ENCODE measurements at regions not wholly inside any gene's neighbourhood (a gene's known extent, or its start where the extent isn't known, plus 50 kb on each side); places are given as distances from the start of the nearest gene placed in this dataset.

DNA sequence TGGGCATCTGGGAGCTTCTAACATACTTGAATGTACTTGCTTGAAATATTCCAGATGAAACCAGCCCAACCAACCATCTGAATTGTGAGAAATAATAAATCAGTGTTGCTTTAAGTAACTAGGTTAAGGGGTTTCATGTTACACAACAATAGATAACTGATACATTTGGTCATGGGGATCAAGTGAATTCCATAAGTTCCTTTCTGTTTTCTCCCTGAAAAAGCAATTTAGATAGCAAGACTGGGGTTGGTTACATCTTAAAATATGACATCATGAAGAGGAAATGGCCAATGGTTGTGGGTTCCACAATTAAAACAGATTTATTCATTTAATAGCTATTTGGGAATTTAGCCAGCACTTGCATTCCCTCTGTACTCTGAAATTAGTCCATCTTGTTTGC, 559.7 kb downstream of the TLR4 start:
- no peak for DNase-seq
- Mint-ChIP-seq H3K27me3 (no peaks in the 10 kb centered on the region), H3K4me3 (no peak overlapping the region), H3K36me3 (no peaks in the 10 kb centered on the region), H3K27ac (no peak overlapping the region), H3K9me3 (peaks cover 0 to 3% of the 10 kb centered on the region in 2 donors), H3K4me1 (no peaks in the 10 kb centered on the region)
- no peak for ATAC-seq (replicated peaks)

DNA sequence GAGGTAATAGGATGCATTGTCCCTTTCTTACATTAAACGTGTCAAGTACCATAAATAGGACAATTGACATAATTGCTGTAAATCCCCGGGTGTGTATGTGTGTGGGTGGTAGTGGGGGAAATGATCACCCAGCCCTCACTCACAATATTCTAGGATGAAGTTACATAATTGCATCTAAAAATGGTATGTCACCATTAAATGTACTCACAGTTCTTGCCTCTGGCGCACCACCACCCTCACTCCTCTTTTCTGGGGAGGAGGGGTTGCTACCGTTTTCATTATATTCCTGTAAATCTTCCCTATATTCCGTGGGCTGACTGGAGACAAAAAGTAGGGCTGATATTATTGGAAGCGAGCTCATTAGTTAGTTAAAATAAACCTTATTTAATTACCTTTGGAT, 563.8 kb downstream of the TLR4 start:
- H3K9me3 Mint-ChIP-seq = no peaks in the 10 kb centered on the region
- H3K4me3 Mint-ChIP-seq = no peak overlapping the region
- H3K27ac Mint-ChIP-seq = no peak overlapping the region
- H3K36me3 Mint-ChIP-seq = no peaks in the 10 kb centered on the region
- no peaks in the 10 kb centered on the region for H3K27me3 Mint-ChIP-seq
- no peak for ATAC-seq (replicated peaks)
- no peak for DNase-seq
- no peaks in the 10 kb centered on the region for H3K4me1 Mint-ChIP-seq

DNA sequence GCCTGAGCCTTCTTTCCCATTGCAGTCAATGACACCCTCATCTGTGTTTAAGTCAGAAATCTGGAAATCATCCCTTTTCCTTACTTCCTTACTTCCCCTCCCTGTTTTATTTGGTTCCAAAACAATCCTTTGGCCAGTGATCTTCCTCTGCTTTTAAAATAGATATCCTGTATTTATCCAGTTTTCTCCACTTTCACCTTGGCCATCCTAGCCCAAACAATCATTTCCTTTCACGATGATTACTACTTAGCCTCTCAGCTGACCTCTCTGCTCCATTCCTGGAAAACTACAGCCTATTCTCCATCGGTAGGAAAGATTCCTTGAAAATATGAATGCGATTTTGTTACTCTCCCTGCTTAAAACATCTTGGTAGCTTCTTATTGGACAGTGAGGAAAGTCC, 565.4 kb downstream of the TLR4 start:
- H3K27ac Mint-ChIP-seq = no peak overlapping the region
- H3K4me1 Mint-ChIP-seq = no peaks in the 10 kb centered on the region
- no peaks in the 10 kb centered on the region for H3K36me3 Mint-ChIP-seq
- DNase-seq (no peak), ATAC-seq (replicated peaks) (no peak)
- no peaks in the 10 kb centered on the region for H3K9me3 Mint-ChIP-seq
- no peak overlapping the region for H3K4me3 Mint-ChIP-seq
- H3K27me3 Mint-ChIP-seq = no peaks in the 10 kb centered on the region

DNA sequence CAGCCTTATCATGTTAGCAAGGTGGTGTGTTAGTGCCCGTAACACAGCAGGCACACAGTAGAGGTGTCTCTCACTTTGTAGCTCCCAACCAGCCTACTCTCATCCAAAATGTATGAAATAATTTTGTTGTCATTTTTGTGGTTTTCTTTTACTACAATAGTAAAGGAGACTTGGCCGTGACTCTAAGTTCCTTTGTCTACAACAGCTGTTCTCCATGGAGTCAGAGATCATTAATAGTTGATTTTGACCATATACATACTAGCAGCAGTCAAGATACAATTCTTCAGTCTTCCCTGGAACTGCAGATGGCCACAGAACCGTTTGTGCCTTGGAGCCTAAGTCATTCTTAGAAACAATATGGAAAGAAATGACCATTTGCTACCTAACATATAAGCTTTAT, 567.1 kb downstream of the TLR4 start:
- no peaks in the 10 kb centered on the region for H3K4me1 Mint-ChIP-seq
- no peak overlapping the region for H3K27ac Mint-ChIP-seq
- H3K9me3 Mint-ChIP-seq = no peaks in the 10 kb centered on the region
- ATAC-seq (replicated peaks) = no peak
- no peak overlapping the region for H3K4me3 Mint-ChIP-seq
- no peaks in the 10 kb centered on the region for H3K36me3 Mint-ChIP-seq
- no peak for DNase-seq
- H3K27me3 Mint-ChIP-seq = no peaks in the 10 kb centered on the region

DNA sequence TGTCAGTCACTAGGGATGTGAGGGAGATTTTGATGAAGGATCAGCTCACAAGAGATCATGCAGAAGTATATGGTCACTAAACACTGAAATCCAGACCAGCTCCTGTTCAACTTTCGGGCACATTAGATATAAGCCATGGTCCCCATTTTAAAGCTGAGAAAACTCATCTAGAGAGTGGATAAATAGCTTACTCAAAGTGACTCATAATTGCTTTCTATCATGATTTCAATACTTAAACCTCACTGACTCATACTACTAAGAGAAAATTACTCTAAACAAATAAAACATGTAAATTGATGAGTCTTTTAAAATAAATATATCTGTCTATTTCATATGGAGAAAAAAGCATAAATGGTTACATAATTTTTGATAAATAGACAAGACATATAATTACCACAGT, 567.7 kb downstream of the TLR4 start:
- Mint-ChIP-seq H3K4me1 (no peaks in the 10 kb centered on the region), H3K27me3 (no peaks in the 10 kb centered on the region), H3K4me3 (no peak overlapping the region), H3K27ac (no peak overlapping the region), H3K9me3 (no peaks in the 10 kb centered on the region), H3K36me3 (no peaks in the 10 kb centered on the region)
- ATAC-seq (replicated peaks) (no peak), DNase-seq (no peak)

DNA sequence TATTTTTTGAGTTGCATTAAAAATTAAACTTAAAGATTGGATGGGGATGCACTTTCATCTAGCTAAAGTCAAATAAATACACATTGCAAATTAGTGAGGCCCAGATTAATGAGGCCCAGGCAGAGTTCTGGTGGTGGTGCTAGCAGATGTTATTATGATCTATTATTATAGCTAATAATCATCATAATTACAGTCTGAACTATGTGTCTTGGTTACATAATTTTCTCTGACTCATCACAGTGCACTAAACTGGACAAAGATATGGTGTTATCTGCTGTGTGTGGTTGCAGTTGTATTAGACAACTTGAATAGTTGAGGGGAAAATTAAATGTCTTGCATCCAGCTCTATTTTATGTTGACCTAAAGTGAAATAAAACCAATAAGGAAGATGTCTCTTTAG, 568.8 kb downstream of the TLR4 start:
- Mint-ChIP-seq H3K27ac (no peak overlapping the region), H3K4me3 (no peak overlapping the region), H3K27me3 (no peaks in the 10 kb centered on the region), H3K36me3 (no peaks in the 10 kb centered on the region), H3K9me3 (no peaks in the 10 kb centered on the region), H3K4me1 (no peaks in the 10 kb centered on the region)
- DNase-seq (no peak), ATAC-seq (replicated peaks) (no peak)

DNA sequence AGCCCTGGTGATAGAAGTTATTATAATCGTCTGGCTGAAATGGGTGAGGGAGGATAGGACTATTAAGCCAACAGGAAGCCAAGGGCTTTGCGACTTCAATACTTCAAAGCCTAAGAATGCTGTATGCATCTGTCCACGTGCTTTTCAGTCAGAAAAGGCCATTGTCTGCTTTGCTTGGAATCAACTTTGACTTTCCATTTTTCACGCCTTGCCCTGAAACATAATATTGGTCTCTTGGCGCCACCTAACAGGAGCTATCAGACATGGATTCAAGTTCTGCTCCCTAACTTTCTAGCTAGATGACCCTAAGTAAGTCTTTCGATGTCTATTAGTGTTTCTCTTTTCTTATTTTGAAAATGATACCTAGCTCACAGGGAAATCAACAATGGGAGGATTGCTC, 572.6 kb downstream of the TLR4 start:
- no peaks in the 10 kb centered on the region for H3K36me3 Mint-ChIP-seq

DNA sequence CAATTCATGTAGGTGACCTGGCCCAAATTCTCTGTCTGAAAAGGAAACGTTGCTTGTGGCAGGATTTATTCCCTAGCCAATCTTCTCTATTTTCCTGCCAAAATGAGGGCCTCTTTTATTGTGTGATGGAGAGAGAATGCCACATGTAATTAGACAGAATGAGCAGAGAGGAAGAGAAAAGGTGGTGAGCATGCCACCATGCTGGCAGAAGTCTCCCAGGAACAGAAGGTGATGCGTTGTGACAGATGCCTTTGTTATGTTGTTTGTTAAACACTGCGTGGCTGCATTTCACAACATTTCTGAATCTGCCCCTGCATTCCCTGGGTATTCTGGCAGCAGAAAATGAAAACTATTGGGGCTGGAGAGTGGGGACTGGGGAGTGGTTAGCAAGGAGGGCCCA, 577.6 kb downstream of the TLR4 start:
- H3K27ac Mint-ChIP-seq = no peak overlapping the region
- ATAC-seq (replicated peaks) (no peak), DNase-seq (no peak)
- no peaks in the 10 kb centered on the region for H3K4me1 Mint-ChIP-seq
- H3K36me3 Mint-ChIP-seq = no peaks in the 10 kb centered on the region
- no peak overlapping the region for H3K4me3 Mint-ChIP-seq
- no peaks in the 10 kb centered on the region for H3K27me3 Mint-ChIP-seq
- peaks cover 0 to 1% of the 10 kb centered on the region in 2 donors for H3K9me3 Mint-ChIP-seq

More for the DNA sequence above, 572.6 kb downstream of the TLR4 start:
- no peak overlapping the region for H3K4me3 Mint-ChIP-seq
- H3K9me3 Mint-ChIP-seq = no peaks in the 10 kb centered on the region
- H3K27ac Mint-ChIP-seq = no peak overlapping the region
- no peak for DNase-seq
- H3K27me3 Mint-ChIP-seq = no peaks in the 10 kb centered on the region
- no peak for ATAC-seq (replicated peaks)
- H3K4me1 Mint-ChIP-seq = no peaks in the 10 kb centered on the region

DNA sequence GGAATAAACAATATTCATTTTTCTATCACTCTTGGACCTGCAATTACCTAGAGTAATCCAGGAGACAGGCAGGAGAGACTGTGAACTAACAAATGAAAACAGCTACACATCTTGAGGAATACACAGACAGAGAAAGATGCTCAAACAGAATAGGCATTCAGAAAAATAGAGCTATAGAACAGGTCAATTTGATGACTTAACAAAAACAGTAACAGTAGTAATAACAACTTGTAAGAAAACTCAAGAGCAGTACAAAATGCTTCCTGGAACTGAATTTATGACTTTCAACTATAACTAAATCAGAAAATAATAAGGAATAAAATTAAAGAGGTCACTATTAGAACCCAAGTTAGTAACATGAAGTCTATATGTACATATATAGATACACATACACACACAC, 579.3 kb downstream of the TLR4 start:
- no peak for DNase-seq
- H3K36me3 Mint-ChIP-seq = no peaks in the 10 kb centered on the region
- peaks cover 0 to 2% of the 10 kb centered on the region in 2 donors for H3K9me3 Mint-ChIP-seq
- H3K4me1 Mint-ChIP-seq = no peaks in the 10 kb centered on the region
- no peak overlapping the region for H3K27ac Mint-ChIP-seq
- H3K4me3 Mint-ChIP-seq = no peak overlapping the region
- no peaks in the 10 kb centered on the region for H3K27me3 Mint-ChIP-seq
- no peak for ATAC-seq (replicated peaks)

DNA sequence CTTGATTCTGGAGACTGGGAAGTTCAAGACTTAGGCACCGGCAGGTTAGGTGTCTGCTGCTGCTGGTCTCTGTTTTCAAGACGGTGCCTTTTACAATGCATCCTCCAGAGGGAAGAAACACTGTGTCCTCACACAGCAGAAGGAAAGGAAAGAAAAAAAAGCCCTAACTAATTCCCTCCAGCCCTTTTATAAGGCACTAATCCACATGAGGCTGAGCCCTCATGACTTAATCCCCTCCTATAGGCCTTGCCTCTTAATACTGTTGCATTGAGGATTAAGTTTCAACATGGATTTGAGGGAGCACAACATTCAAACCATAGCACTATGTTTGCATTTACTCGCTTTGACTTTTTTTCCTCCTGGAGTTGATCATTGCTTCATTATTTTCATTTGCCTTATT, 585.9 kb downstream of the TLR4 start:
- Mint-ChIP-seq H3K4me3 (no peak overlapping the region), H3K27ac (no peak overlapping the region), H3K27me3 (no peaks in the 10 kb centered on the region), H3K4me1 (no peaks in the 10 kb centered on the region), H3K36me3 (no peaks in the 10 kb centered on the region), H3K9me3 (peaks cover 0 to 4% of the 10 kb centered on the region in 2 donors)
- DNase-seq = no peak
- ATAC-seq (replicated peaks) = no peak

DNA sequence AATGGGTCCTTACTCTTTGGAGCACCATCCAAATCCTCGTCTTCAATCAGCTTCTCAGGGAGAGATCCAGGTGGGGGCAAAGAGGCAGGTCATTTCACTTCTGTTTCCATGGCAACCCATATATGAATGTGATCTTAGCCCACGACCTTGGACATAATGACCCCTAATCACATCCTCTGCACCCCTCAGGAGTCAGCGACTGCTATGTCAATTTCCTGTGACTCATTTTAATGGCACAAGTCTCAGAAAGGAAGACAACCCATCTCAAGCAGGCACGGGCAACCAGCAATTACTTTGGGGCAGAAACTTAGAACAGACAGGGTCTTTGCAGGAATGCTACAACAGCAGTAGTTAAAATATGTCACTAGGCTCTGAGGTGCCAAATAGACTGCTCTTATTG, 591.2 kb downstream of the TLR4 start:
- Mint-ChIP-seq H3K27ac (no peak overlapping the region), H3K36me3 (no peaks in the 10 kb centered on the region), H3K4me3 (no peak overlapping the region), H3K4me1 (no peaks in the 10 kb centered on the region), H3K27me3 (peaks cover 0 to 4% of the 10 kb centered on the region in 2 donors), H3K9me3 (no peaks in the 10 kb centered on the region)
- ATAC-seq (replicated peaks) (no peak), DNase-seq (no peak)

DNA sequence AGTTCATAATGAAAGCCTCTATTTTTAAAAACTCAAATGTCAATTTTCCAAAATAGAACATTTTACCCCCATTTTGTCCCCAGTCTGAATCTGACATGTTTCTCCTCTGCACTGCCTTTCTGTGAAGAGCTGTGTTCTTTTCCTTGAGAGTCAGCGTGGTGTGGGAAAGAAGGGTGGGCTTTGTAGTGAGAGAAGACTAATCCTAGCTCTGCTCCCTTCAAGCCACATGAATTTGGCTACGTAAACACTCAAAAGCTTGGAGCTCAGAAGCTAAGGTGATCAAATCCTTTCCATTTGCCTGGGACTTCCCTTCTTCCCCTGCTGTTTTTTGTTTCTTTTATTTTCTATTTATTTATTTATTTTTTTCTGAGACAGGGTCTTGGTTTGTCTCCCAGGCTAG, 598.5 kb downstream of the TLR4 start:
- Mint-ChIP-seq H3K27ac (no peak overlapping the region), H3K27me3 (peaks cover 0 to 4% of the 10 kb centered on the region in 2 donors), H3K9me3 (no peaks in the 10 kb centered on the region), H3K4me3 (no peak overlapping the region), H3K4me1 (no peaks in the 10 kb centered on the region), H3K36me3 (no peaks in the 10 kb centered on the region)
- DNase-seq = no peak
- no peak for ATAC-seq (replicated peaks)

DNA sequence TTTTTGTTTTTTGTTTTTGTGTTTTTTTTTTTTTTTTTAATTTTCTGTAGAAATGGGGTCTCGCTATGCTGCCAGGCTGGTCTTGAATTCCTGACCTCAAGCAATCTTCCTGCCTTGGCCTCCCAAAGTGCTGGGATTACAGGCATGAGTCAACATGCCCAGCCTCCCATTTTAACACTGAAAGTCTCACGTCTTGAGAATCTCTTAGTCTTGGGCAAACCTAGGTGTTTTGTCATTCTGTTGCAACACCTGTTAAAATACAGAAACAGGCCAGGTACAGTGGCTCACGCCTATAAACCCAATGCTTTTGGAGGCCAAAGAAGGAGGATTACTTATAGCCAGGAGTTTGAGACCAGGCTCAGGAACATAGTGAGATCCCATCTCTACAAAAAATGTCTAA, 599.0 kb downstream of the TLR4 start:
- DNase-seq = no peak
- no peaks in the 10 kb centered on the region for H3K4me1 Mint-ChIP-seq
- no peak overlapping the region for H3K4me3 Mint-ChIP-seq
- no peaks in the 10 kb centered on the region for H3K9me3 Mint-ChIP-seq
- H3K27me3 Mint-ChIP-seq = peaks cover 0 to 1% of the 10 kb centered on the region in 2 donors
- ATAC-seq (replicated peaks) = no peak
- H3K27ac Mint-ChIP-seq = no peak overlapping the region
- no peaks in the 10 kb centered on the region for H3K36me3 Mint-ChIP-seq

DNA sequence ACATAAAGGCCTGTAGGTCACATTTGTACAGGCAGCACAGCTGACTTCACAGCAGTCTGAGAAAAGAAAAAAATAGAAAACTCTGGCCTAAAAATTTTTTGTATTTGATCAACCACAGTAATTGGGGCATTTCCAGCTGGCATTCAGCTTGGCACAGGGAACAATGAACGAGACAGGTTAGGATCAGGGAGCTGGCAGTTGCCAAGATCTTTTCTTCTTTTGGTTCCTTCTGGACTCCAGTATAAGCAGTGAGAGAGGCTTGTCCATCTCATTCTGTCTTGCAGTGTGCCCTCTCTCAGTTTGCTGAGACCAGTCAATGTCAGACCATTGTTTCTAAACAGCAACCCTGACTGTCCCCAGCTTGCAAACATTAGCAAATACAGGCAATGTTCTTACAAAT, 601.1 kb downstream of the TLR4 start:
- no peaks in the 10 kb centered on the region for H3K9me3 Mint-ChIP-seq
- no peaks in the 10 kb centered on the region for H3K27me3 Mint-ChIP-seq
- H3K36me3 Mint-ChIP-seq = no peaks in the 10 kb centered on the region
- H3K4me1 Mint-ChIP-seq = no peaks in the 10 kb centered on the region
- ATAC-seq (replicated peaks) = no peak
- H3K4me3 Mint-ChIP-seq = no peak overlapping the region
- no peak overlapping the region for H3K27ac Mint-ChIP-seq
- DNase-seq = no peak

DNA sequence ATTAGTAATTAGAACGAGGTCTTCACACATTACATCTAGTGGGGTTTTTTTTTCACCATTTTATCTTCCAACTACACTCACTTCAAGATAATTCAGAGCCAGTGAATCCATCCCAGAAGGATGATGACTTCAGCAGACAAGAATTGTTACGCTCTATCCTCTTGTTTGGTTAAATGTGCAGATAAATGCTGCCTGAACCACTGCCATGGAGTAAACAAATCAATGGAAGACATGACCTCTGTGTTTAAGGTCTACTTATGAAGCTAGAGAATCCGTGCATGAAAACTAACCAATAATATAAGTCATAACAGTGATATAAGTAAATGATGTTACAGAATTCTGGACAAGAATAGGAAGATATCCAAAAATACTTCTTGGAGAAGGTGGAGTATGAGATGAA, 602.6 kb downstream of the TLR4 start:
- ATAC-seq (replicated peaks) (no peak), DNase-seq (no peak)
- H3K36me3 Mint-ChIP-seq = no peaks in the 10 kb centered on the region
- H3K27ac Mint-ChIP-seq = no peak overlapping the region
- no peak overlapping the region for H3K4me3 Mint-ChIP-seq
- no peaks in the 10 kb centered on the region for H3K9me3 Mint-ChIP-seq
- H3K4me1 Mint-ChIP-seq = no peaks in the 10 kb centered on the region
- H3K27me3 Mint-ChIP-seq = no peaks in the 10 kb centered on the region

DNA sequence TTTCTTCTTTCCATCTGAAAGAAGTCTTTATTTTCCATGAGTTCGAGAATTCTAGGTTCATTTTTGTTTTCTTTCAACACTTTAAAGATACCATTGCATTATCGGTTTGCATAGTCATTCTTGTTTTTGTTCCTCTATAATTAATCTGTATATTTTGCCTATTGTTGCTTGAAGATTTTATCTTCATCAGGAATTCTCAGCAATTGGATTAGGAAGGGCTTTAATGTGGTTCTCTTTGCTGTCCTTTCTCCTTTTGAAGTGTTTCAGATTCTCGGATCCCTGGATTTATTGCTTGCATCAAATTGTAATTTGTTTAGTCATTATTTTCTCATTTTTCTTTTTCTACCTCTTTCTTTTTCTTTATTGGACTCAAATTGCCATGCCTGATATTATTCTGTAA, 609.8 kb downstream of the TLR4 start:
- H3K4me1 Mint-ChIP-seq = no peaks in the 10 kb centered on the region
- H3K36me3 Mint-ChIP-seq = no peaks in the 10 kb centered on the region
- no peak overlapping the region for H3K27ac Mint-ChIP-seq
- no peak overlapping the region for H3K4me3 Mint-ChIP-seq
- peaks cover 0 to 5% of the 10 kb centered on the region in 2 donors for H3K27me3 Mint-ChIP-seq
- no peak for DNase-seq
- H3K9me3 Mint-ChIP-seq = no peaks in the 10 kb centered on the region
- no peak for ATAC-seq (replicated peaks)
